ENCODE measurements at regions not wholly inside any gene's neighbourhood (a gene's known extent, or its start where the extent isn't known, plus 50 kb on each side); places are given as distances from the start of the nearest gene placed in this dataset.

DNA sequence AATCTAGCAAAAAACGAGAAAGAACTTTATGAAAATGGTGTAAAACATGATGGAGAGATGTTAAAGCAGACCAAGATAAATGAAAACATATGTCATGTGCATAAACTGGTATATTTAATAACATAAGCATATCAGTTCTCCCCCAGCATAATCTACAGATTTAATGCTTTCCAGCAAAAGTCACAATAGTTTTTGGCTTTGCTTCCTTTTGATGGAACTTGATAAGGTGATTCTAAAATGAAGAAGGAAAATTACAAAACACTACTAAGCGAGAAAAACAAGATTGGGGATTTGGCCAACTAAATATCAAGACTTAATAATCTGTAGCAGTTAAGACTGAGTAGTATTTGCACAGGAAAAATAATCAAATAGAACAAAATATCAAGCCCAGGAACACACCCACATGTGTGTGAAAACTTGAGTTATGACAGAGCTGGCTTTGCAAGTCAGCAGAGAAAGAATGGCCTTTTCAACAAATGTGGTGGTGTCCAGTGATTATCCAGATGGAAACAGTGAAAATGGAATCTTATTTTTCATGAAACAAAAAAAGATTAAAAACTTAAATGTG is 83.7 kb upstream of the L3MBTL4 start:
- no peaks in the 10 kb centered on the region for H3K4me1 ChIP-seq
- intact Hi-C loops (cut with DNase I), result no loop called here
- no peaks in the 10 kb centered on the region for H3K36me3 ChIP-seq
- no peak overlapping the region for H3K27ac ChIP-seq
- no peak overlapping the region for H3K9ac ChIP-seq (ENCODE audit: low read depth in 2 of 2, low read length in 2 of 2)
- TF ChIP-seq, protein P1, sequence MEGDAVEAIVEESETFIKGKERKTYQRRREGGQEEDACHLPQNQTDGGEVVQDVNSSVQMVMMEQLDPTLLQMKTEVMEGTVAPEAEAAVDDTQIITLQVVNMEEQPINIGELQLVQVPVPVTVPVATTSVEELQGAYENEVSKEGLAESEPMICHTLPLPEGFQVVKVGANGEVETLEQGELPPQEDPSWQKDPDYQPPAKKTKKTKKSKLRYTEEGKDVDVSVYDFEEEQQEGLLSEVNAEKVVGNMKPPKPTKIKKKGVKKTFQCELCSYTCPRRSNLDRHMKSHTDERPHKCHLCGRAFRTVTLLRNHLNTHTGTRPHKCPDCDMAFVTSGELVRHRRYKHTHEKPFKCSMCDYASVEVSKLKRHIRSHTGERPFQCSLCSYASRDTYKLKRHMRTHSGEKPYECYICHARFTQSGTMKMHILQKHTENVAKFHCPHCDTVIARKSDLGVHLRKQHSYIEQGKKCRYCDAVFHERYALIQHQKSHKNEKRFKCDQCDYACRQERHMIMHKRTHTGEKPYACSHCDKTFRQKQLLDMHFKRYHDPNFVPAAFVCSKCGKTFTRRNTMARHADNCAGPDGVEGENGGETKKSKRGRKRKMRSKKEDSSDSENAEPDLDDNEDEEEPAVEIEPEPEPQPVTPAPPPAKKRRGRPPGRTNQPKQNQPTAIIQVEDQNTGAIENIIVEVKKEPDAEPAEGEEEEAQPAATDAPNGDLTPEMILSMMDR (IDR thresholded peaks at IDR 0.05), result no peak
- DNase-seq, result no peak
- no peaks in the 10 kb centered on the region for H3K27me3 ChIP-seq
- H3K4me3 ChIP-seq, result no peak overlapping the region
- no peaks in the 10 kb centered on the region for H3K9me3 ChIP-seq

DNA sequence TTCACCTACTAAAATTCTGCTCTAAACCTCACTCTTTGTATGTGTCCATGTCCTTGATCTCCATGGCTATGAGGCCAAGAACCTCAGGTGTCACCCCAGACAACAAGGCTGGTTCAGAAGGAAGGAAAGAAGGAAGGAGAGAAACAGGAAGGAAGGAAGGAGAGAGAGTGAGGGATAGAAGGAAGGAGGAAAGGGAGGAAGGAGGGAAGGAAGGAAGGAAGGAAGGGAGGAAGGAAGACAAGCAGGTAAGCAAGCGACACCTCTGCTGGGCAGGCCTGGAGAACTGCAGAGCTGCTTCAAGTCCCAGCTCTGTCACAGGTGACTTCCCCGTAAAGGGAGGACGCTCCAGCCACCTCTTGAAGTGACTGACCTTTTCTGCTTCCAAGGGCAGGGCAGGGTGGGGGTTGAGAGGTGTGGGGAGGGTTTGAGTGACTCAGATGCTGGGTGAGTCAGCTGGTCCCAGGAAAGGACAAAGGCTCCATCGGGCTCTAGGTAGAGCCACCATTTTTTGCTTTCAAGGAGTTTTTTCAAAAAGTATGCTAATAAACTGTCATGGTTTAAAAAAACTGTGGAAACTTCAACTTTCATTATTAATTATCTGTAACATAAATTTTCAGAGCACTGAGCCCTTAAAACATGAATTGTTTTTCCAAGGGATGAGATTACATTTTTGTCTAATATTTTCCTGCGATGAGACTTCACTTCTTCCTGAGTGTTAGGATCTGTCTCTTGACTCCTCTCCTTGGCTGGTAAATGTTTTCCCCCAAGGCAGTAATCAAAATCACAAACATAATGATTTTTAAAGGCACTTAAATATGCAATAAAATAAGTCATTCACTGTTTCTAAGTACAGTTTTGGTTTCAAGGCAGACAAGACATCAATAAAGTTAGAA is 90.1 kb upstream of the L3MBTL4 start:
- Histone ChIP-seq H3K36me3 (no peaks in the 10 kb centered on the region), H3K27ac (no peak overlapping the region), H3K9me3 (no peaks in the 10 kb centered on the region), H3K4me3 (no peak overlapping the region), H3K4me1 (no peaks in the 10 kb centered on the region), H3K9ac (ENCODE audit: low read depth in 2 of 2, low read length in 2 of 2) (no peak overlapping the region), H3K27me3 (no peaks in the 10 kb centered on the region)
- intact Hi-C loops (cut with DNase I), result no loop called here
- TF ChIP-seq, protein P1 (IDR thresholded peaks at IDR 0.05), result no peak
- no peak for DNase-seq

DNA sequence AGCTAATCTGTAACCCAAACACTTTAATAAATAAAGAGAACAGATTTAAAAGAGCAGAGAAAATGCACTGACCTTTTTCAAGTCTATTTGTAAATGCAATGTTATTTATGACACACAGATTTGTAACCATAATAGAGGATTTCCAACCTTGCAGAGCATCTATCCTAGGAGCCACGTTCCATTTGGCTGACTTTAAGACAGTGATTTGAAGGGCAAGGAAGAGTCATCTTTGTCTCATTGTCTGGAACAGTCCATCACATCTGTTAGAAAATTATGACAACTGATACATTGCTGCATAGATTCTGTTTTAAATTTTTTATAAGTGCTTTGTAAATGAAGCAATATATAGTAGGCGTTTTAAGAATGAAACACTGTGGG is 90.8 kb upstream of the L3MBTL4 start:
- no peak for DNase-seq
- Histone ChIP-seq H3K27ac (no peak overlapping the region), H3K9me3 (no peaks in the 10 kb centered on the region), H3K4me1 (no peaks in the 10 kb centered on the region), H3K9ac (ENCODE audit: low read depth in 2 of 2, low read length in 2 of 2) (no peak overlapping the region), H3K36me3 (no peaks in the 10 kb centered on the region), H3K4me3 (no peak overlapping the region), H3K27me3 (no peaks in the 10 kb centered on the region)
- TF ChIP-seq, protein P1 (IDR thresholded peaks at IDR 0.05), result no peak
- intact Hi-C loops (cut with DNase I), result no loop called here

DNA sequence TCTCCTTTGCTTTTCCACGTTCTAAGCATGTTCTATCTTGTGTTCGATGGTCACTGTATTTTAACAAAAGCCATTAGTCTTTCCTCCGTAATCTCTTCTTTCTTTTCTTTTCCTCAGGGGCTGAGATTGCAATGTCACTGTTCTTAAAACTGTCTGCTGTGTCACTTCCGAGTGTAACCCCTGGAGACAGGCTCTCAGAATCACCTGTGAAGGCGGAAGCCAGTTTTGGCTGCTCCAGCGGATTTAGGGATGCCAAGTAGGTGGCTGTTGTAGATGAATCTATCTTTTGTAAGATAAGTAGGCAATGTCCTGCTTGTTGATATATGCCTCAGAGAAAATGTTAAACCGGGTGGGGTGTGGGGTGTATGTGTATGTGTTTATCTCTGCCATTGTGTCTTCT is 94.7 kb upstream of the L3MBTL4 start:
- TF ChIP-seq, protein P1 (IDR thresholded peaks at IDR 0.05), result no peak
- no peaks in the 10 kb centered on the region for H3K27me3 ChIP-seq
- intact Hi-C loops (cut with DNase I), result no loop called here

DNA sequence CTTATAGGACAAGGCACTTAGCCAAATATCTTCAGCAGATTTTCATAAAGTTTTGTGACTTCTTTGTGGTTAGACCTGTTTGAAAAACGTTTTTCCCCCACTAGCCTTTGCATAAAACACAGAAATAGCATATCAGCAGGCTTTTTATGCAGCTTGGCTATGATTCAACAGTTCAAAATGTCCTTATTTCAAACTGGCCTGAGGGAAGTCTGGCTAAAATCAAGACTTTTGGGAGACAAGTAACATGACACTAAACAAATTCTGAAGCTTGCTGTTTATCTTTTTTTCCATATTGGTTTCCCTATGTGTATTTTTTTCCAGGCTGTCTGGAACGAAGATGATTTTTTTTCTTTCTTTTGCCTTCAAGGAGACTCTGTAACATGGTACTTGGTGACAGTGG is 95.1 kb upstream of the L3MBTL4 start:
- TF ChIP-seq, protein P1 (IDR thresholded peaks at IDR 0.05), result no peak
- Histone ChIP-seq H3K36me3 (no peaks in the 10 kb centered on the region), H3K27ac (no peak overlapping the region), H3K4me1 (no peaks in the 10 kb centered on the region), H3K9me3 (no peaks in the 10 kb centered on the region), H3K9ac (ENCODE audit: low read depth in 2 of 2, low read length in 2 of 2) (no peak overlapping the region), H3K27me3 (no peaks in the 10 kb centered on the region), H3K4me3 (no peak overlapping the region)
- no peak for DNase-seq
- intact Hi-C loops (cut with DNase I), result no loop called here

More for the DNA sequence above, 94.7 kb upstream of the L3MBTL4 start:
- DNase-seq, result no peak
- H3K4me1 ChIP-seq, result no peaks in the 10 kb centered on the region
- no peak overlapping the region for H3K4me3 ChIP-seq
- H3K9ac ChIP-seq (ENCODE audit: low read depth in 2 of 2, low read length in 2 of 2), result no peak overlapping the region
- H3K9me3 ChIP-seq, result no peaks in the 10 kb centered on the region
- H3K36me3 ChIP-seq, result no peaks in the 10 kb centered on the region
- H3K27ac ChIP-seq, result no peak overlapping the region

Measured in colonic mucosa (tissue), 4 donors.